HG03571 (cell line): ENCODE measurements at regions not wholly inside any gene's neighbourhood (a gene's known extent, or its start where the extent isn't known, plus 50 kb on each side); places are given as distances from the start of the nearest gene placed in this dataset.
"Not testable (repeated sequence)": the region's sequence is repeated elsewhere in the genome, so short reads cannot be mapped to it uniquely, and the experiment has no call there.

Experiments used
- ATAC-seq: cut with Tn5 transposase; IDR thresholded peaks from one replicate; pipeline ENCODE4 v1.9.1; 2021; ENCODE audit not compliant: unreplicated experiment

- ATAC-seq = no peak
Observed at GRCh38 chr10:64956441-64956840, 1435.2 kb downstream of the REEP3 start.

DNA sequence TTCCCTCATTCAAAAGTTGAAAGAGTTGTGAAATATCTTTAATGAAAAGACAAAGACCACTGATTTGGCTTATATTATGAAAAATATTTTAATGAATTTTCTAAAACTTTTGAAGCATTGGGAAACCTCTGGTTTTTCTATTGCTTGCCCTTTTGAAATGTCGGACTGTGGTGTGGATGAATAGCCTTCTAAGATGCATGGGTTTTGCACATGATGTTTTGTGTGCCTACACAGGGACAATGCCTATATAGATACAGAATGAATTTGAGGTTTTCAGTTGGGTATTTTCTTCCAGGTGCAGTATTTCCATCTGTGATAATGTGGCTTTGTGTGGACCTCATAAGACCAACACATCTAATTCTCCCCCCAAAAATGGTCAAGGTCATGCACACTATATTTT is 1437.9 kb downstream of the REEP3 start:
- no peak for ATAC-seq

- no peak for ATAC-seq
Observed at GRCh38 chr10:64959883-64960282, 1438.7 kb downstream of the REEP3 start.

DNA sequence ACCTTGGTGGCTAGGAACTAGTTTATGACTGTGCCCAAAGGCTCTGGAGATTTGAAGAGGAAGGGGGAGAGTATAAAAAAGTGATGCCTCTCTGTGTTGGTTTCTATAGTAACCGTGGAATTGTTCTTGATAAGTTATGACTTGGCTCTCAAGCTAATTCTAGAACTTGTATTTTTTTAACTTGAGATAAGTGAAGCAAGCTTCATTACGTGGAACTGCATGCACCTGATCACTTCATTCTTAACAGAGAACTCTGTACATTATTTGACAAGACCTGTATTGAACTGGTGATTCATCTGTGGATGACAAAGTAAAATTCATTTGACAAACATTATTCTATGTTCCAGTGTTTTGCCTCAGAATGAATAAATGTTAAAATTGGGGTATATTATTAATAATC is 1452.2 kb downstream of the REEP3 start:
- no peak for ATAC-seq

DNA sequence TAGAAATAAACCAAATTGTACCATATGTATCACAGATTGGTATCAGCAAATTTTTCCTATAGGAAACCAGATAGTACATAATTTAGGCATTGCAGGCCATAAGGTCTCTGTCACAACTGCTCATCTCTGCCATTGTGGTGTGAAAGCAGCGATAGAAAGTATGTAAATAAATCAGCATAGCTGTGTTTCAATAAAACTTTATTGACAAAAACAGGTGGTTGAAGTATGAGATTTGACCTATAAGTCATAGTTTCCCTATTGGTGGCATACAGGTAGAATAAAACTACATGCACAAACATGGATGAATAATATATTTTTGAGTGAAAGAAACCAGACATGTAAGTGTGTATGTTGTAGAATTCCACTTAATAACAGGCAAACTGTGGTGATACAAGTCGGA is 1454.9 kb downstream of the REEP3 start:
- ATAC-seq = no peak

GRCh38 chr10:64977915-64978314 is 1456.7 kb downstream of the REEP3 start:
- no peak for ATAC-seq

GRCh38 chr10:64996886-64997285 is 1475.7 kb downstream of the REEP3 start:
- no peak for ATAC-seq

GRCh38 chr10:65010845-65011244 is 1489.6 kb downstream of the REEP3 start:
- no peak for ATAC-seq

DNA sequence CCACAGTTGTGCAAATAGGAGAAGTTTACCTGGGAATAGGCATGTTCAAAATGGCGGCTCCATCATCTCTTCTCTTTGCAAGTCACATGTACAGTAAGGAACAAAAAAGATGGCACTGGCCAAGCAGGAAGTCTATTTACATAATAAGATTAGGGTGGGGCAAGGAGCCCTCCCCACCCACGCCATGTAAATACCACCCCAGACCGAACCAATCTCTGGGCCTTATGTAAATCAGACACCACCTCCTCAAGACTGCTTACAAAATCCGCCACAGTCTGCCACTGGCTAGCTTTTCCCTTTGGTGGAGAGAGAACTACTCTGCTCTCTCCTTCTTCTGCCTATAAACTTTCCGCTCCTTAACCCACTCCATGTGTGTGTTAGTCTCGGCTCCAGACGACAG is 1496.3 kb downstream of the REEP3 start:
- ATAC-seq = no peak

DNA sequence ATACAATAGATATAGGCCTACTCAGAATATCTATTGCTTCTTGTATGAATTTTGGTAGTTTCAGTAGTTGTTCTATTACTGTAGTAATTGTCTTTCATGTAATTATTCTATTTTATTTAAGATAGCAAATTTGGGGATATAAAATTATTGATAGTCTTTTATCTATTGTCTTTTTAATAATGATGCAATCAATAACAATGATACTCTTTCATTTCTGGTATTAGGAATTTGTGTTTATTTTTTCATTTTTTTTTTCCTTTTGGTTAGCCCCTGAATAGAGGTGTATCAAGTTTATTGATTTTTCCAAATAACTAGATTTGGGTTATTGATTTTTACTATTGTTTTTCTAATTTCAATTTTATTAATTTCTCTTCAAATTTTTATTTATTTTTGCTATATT is 1503.7 kb downstream of the REEP3 start:
- no peak for ATAC-seq

GRCh38 chr10:65030263-65030662 is 1509.1 kb downstream of the REEP3 start:
- ATAC-seq = no peak

DNA sequence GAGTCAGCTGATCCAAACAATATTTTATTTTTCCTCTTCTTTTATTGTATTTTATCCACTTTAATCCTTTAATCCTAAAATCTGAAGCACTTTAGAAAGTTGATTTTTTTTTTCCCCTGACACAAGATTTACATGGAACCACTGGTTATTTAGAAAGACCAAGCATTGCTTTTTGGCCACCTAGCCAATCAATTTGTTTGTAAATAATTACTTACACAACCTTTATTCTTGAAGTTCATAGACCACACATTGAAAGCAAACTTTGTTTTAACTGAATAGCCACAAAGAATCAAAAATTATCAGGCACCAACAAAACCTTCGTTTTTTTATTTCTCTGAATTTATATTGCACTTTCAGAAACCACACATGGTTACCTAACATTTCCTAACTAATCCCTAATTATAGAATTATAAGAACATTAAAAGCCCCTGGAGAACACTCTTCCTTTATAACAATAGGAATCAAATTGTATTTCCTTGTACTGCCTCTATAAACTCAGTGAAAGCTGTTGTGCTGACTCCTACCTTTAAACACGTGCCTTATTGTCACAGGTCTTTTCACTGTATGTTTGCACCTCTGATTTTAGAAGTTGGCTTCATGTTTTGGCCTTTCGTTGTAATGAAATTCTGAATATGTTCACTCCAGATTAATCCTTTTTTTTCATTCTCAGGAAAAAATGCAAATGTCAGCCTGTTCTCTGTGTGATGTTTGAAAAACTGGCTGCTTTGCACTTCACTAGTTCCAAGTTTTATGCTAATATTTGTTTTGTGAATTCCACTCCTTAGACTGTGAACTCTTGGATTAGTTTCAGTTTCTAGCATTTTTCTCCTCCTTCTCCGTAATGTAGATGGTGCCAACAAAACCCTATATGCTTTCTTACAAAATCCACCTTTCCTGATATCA is 1511.9 kb downstream of the REEP3 start:
- no peak for ATAC-seq

DNA sequence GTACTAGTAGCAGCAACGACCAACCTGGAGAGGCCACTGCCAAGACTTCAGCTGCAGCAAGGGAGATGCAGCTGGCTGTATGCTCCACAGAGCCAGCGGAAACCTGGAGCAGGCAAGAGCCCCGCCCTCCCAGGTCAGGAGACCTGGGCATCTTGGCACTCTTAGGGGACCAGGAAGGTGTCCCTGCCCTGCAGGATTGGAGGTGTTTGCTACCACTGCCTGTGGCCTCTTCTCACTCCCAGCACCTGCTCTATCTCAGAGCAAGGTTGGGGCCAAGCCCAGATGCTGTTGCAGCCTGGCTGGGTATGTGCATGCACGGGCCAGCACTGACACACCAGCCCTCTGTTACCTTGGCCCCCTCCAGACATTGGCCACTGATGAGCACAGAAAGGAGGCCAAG is 1512.8 kb downstream of the REEP3 start:
- no peak for ATAC-seq

DNA sequence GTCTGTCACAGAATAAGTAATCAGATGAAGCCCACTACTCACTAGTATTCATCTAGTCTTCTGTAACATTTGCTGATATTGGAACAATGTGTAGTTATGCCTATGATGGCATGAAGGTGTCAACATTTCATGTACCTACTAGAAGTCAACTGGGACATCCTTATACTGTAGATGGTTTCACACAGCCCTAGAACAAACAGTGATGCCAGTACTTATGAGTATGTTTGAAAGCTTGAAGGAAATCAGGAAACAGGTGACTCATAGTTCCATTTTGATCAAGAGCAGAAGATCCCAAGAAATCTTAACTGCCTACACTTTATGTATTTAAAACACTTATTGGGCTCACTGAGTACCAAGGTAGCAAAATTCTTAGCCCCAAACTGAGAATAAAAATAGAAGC is 1519.6 kb downstream of the REEP3 start:
- ATAC-seq = no peak

DNA sequence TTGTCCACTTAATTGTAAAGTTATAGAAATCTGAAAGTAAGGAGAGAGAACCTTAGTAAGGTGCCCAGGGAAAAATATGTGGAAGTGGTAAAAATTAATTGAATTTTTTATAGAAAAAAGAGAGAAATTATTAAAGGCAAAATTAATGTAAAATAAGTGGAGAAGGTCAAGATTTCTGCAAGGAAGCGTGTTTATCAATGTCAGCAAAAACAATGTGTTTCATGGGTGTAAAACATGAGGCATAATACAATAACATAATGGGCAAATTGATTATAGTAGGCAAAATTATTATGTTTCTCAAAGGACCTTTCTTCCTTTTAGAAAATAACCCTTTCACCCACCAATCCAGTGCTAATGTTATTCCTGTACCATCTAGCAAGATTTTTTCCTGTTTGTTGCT is 1520.1 kb downstream of the REEP3 start:
- ATAC-seq = no peak

DNA sequence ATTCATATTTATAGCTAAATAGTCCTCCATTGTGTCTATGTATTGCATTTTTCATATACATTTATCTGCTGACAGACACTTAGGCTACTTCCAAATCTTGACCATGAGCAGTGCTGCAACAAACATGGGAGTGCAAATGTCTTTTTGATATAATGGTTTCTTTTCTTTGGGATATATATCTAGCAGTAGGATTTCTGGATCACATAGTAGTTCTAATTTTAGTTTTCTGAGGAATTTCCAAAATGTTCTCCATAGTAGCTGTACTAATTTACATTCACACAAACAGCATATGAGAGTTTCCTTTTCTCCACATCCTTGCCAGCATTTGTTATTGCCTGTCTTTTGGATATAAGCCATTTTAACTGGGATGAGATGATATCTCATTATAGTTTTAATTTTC is 1521.3 kb downstream of the REEP3 start:
- no peak for ATAC-seq

DNA sequence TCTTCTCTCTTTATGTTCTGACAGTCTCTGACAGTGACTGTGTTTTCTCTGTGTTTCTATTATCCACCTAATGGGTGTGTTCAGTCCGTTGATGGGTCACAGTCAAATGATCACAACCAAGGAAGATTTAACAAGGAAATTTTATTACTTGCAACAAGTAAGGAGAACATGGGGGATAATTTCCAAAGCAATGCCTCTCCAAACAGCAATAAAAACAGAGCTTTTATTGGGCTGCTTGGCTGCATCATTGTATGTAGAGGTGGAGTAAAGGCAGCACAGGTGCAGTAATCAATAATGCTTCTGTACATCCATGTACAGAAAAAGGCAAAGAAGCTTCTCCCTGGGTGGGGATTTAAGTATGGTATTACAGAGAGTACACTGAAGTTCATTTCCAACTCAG is 1525.6 kb downstream of the REEP3 start:
- ATAC-seq = no peak

- ATAC-seq = not testable (repeated sequence)
Observed at GRCh38 chr10:65052111-65052510, 1530.9 kb downstream of the REEP3 start.

- not testable (repeated sequence) for ATAC-seq
Observed at GRCh38 chr10:65053397-65053796, 1532.2 kb downstream of the REEP3 start.

DNA sequence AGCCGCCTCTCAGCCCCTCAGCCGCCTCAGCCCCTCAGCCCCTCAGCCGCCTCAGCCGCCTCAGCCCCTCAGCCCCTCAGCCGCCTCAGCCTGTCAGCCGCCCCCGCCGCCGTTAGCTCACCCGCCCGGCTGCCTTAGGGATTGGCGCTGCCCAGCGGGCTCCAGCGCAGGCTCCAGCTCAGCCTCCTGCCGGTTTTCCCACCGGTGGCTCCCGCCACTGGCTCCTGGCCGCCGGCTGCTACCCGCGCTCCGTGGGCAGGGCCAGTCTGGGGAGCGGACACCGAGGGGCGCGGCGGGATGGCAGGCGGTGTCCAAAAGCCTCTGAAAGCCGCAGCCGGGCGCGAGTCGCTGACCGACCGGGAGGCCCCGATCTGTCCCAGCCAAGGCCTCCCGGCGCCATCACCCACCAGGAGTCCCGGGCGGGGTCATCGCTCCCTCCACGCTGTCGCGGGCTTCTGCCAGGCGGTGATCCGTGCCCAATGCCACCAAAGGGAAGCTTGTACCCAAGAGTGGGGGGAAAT is 1532.7 kb downstream of the REEP3 start:
- not testable (repeated sequence) for ATAC-seq

DNA sequence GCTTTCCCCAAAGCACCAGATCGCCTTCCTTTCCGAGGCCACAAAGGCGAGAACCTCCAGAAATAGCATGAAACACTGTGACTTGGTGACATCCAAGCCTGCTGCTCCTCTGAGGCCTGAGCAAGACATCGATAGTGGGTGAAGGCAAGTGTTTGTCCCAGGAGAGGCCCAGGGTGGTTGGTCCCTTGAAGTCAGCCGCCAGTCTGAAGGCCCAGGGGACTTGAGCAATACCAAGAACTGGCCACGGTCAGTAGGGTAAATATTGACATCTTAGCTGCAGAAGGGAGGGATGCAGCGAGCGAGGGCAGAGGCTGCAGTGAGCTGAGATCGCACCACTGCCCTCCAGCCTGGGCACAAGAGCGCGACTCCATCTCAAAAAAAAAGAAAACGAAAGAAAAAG is 1533.5 kb downstream of the REEP3 start:
- not testable (repeated sequence) for ATAC-seq

GRCh38 chr10:65065278-65065677 is 1544.1 kb downstream of the REEP3 start:
- no peak for ATAC-seq

- no peak for ATAC-seq
Observed at GRCh38 chr10:65083222-65083621, 1562.0 kb downstream of the REEP3 start.
